ENCODE measurements at regions not wholly inside any gene's neighbourhood (a gene's known extent, or its start where the extent isn't known, plus 50 kb on each side); places are given as distances from the start of the nearest gene placed in this dataset.

- no peak for TF ChIP-seq CTCF (IDR thresholded peaks at IDR 0.05; ENCODE audit: low read length)
- no peak for TF ChIP-seq EZH2 (IDR thresholded peaks at IDR 0.05; ENCODE audit: borderline replicate concordance, low read length)
Measured at GRCh38 chr10:78121801-78122200, 88.1 kb downstream of the RPS24 start.
